GM19025 (cell line): ENCODE measurements at regions not wholly inside any gene's neighbourhood (a gene's known extent, or its start where the extent isn't known, plus 50 kb on each side); places are given as distances from the start of the nearest gene placed in this dataset.
"Not testable (repeated sequence)": the region's sequence is repeated elsewhere in the genome, so short reads cannot be mapped to it uniquely, and the experiment has no call there.

Experiments used
- ATAC-seq: cut with Tn5 transposase; IDR thresholded peaks from one replicate; pipeline ENCODE4 v1.9.1; 2021; ENCODE audit warnings: mild to moderate bottlenecking, low read depth, moderate library complexity; ENCODE audit not compliant: unreplicated experiment

DNA sequence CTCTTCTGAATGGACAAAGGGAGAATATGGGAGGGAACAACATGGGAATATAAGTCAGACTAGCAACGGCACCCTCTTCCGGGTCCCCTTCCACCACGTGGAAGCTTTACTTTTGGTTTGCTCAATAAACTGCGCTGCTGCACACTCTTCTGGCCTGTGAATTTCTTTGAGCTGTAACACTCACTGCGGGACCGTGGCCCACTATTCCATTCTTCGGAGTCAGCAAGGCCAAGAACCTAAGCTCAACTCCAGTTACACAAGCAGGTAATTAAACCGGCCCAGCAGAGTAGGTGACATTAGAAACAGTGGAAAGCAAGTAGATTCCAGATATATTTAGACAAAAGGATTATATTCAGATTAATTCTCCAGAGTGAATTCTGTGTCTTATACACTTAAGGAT is 697.4 kb upstream of the NXPH2 start:
- no peak for ATAC-seq

DNA sequence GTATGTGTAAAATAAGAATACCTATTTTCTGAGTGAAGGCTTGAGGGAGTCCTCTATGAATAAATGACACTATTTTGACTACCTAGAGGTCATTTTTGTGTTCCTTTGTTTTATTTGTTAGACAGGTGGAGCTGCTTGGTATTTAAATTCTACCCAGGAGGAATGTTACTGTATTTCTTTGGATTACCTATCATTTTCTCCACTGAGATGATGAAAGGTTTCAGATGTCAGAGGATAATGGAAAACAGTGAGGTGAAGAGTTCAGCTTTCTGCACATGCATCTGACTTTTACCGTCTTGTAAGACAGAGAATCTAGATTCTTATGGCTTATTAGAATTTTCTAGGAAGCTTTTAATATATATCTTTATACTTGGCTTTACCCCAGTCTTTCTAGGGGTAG is 689.8 kb upstream of the NXPH2 start:
- ATAC-seq, result no peak

DNA sequence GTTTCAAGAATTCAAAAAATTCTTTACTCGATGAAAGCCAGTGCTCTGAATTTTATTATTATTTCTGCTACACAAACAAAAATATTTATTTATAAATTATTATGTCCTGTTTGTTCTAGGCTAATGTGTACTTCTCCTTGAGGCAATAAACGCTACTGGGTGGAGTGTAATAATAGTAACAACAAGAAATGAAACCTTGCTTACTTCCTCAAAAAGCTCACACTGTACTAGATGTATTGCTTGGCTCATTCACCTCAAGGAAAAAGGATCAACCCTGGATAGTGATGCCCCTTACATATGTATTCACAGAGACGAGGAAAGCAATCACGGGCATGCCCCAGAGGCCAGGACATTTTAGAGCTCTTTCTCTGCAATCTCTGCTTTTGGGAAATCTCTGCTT is 685.6 kb upstream of the NXPH2 start:
- ATAC-seq, result no peak

DNA sequence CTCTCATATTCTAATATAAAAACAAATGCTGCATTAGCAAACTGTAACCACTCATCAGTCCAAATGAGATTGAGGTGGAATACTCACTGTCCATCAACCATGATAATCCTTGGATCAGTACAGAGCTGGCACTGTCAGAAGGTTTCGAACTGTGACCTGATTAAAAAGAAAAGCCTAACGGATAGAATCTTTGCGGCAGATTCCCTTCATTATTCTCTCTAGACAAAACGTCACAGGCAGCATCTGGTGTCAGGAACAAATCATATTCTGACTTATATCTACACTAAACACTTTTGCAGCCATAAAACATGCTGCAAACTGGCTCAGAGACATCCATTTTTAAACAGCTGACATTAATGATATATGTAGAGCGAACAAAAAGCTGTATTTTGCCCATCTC is 677.7 kb upstream of the NXPH2 start:
- no peak for ATAC-seq

DNA sequence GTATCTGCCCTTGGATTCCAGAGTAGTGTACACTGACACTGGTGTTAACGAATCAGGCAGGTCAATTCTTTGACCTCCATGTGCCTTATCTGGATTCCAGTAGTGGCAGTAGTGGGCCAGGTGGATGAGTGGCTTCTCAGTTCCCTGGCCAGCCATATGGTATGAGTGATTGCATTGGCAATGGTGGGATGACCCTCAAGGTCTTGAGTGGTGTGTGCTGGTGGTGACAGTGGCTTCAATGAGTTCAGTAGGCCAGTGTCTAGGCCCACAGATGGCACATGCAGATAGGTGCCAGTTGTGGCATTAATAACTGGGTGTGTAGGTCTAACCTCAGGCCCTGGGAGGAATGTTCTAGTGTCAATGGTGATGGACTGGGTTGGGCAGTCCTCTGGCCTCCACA is 674.1 kb upstream of the NXPH2 start:
- no peak for ATAC-seq

DNA sequence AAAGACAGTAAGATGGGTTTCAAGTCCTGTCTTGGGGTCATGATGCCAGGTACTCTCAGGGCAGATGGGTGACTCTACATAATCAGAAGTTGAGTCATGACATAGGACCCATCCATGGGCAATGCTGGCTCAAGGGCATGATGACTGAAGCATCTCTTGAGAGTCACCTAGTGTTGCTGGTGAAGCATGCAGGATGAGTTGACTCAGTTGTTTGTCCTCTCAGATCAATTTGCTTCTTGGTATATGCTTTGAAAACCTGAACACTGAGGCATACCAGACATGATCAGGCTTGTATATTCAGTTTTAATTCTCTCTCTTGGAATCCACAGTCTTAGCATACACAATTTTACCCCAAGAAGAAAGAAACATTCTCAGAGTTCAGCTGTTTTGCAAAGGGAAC is 658.9 kb upstream of the NXPH2 start:
- ATAC-seq, result no peak

DNA sequence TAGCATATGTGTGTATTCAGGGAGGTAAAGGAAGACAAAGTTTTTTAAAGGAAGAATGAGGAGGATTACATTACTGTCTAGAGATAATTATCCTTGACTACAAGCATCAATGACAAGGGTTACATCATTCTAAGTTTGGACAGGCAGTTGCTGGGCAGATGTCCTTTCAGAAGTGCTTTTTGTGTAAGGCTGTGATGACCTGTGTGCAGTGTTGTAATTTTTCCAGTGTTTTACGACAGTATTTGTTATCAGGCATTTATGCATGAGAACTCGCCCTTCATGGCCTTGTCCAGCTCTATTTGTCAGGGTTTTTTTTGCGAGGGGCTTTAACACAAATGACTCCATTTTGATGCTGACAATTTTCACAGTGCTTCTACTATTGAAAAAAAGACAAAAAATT is 658.3 kb upstream of the NXPH2 start:
- ATAC-seq, result no peak

DNA sequence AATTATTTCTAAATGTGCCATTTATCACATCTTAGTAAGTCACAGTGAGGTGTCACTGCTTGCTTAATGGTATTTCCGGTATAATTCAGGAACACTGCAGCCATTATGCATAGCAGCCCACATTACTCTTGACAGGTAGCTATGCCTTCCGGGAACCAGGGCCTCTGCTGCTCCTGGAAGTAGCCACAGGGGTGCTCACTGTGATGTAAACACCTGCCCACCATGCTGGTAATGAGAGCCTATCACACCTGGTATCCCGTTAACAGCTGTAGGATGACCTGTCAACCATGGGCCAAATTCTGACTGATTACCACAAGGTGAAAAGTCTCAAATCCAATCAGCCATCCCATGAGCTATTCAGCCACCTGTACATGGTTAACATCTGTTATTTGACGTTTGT is 647.0 kb upstream of the NXPH2 start:
- no peak for ATAC-seq

DNA sequence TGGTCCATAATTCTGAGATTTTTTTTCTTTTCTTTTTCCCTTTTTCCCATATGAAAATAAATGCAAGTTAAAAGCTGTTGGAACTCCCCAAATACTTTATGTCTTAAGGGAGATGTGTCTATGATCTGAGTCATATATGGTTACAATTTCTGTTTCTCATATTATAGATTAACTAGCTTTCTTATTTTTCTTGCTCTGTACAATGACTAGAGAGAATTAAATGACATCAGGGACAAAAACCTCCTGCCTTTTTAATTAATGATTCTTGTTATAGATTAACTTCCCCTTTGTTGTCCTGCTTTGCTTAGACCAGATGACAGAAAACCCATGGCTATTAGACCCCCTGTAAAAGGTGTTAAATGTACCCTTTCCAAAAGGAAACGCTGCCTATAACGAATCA is 643.9 kb upstream of the NXPH2 start:
- ATAC-seq, result no peak

DNA sequence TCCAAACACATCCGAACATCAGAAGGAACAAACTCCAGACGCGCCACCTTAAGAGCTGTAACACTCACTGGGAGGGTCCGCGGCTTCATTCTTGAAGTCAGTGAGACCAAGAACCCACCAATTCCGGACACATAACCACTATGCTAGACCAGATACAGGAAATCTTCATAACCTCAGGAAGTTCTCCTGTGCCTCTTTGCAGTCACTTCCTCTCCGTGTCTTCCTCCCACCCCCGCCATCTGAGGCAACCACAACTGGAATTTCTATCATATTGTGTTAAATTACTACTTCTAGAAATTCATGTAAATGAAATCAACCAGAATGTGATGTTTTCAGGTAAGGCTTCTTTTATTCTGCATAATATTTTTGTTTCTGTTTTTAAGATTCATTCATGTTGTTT is 631.0 kb upstream of the NXPH2 start:
- ATAC-seq, result no peak

DNA sequence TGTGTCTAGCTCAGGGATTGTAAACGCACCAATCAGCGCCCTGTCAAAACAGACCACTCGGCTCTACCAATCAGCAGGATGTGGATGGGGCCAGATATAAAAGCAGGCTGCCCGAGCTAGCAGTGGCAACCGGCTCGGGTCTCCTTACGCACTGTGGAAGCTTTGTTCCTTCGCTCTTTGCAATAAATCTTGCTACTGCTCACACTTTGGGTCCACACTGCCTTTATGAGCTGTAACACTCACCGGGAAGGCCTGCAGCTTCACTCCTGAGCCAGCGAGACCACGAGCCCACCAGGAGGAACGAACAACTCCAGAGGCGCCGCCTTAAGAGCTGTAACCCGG is 630.6 kb upstream of the NXPH2 start:
- ATAC-seq, result not testable (repeated sequence)

DNA sequence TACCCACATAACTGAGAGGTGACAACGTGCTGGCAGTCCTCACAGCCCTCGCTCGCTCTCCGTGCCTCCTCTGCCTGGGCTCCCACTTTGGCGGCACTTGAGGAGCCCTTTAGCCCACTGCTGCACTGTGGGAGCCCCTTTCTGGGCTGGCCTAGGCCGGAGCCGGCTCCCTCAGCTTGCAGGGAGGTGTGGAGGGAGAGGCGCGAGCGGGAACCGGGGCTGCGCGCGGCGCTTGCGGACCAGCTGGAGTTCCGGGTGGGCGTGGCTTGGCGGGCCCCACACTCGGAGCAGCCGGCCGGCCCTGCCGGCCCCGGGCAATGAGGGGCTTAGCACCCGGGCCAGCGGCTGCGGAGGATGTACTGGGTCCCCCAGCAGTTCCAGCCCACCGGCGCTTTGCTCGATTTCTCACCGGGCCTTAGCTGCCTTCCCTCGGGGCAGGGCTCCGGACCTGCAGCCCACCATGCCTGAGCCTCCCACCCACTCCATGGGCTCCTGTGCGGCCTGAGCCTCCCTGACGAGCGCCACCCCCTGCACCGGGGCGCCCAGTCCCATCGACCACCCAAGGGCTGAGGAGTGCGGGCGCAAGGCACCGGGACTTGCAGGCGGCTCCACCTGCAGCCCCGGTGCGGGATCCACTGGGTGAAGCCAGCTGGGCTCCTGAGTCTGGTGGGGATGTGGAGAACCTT is 630.1 kb upstream of the NXPH2 start:
- not testable (repeated sequence) for ATAC-seq

DNA sequence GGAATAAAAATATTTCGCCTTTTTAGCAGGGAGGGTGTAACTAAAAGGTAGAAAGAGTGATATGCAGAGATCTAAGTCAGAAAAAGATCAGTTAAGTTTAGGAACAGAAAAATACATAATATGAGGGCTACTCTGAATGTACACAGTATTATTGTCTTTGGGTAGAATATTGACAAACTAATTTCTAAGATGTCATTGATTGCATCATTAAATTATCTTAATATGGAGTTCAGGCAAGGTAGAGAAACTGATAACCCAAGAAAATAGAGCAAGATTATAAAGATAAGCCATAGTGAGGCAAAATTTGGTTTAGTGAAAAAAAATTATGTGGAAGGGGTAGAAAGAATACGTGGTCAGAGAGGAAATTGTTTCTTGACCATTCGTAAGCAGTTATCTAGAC is 629.0 kb upstream of the NXPH2 start:
- no peak for ATAC-seq

DNA sequence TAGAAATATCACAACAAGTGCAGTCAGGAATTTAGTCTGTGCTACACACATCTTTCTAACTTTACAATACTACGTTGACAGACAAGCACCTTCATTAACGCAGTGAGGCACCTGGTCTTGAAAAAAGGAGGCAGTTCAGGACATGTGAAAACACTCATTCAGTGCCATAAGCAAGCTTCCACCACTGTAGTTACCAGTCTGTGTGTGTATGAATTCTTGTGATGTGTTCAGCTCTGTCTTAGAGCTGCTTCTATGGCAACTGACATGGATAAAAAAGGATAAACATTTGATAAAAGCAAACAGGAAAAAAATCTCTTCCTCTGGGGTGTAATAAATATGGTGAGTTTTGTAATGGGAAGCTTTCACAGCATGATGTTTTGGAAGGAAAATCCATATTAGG is 623.8 kb upstream of the NXPH2 start:
- ATAC-seq, result no peak

DNA sequence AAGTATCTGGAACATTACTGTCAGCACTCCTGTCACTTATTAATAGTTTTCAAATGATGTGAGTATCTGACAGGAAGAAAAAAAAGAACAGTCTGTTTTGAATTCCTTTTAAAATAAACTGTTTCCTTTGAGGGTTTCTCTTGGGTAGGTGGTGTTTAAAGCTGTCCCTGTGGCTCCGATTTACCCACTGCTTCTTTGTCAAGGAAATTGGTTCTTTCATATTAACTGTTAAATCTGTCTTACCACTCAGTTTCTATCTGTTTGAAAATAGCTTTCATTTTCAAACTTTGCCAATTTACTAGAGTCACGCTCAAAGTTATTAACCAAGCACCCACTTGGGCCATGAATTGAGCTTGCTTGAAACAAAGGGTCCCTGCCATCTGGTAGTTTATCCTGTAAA is 614.6 kb upstream of the NXPH2 start:
- ATAC-seq, result no peak

DNA sequence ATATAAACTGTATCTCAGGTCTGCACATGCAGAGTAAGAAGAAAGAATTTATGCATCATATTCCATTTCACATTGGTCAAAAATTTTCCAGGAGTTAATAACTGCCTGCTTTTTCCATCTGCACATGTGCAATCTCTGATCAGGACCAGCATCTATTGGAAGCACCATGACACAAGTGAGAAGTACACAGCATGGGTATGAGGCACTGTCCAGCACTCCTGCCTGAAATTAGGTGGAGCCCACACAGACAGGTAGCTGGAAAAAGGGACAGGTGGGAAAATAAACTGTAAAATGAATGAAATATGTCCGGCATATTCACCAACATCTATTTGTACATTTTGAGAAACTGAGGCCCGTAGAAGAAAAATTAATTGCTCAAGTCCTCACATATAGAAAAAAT is 609.2 kb upstream of the NXPH2 start:
- no peak for ATAC-seq

DNA sequence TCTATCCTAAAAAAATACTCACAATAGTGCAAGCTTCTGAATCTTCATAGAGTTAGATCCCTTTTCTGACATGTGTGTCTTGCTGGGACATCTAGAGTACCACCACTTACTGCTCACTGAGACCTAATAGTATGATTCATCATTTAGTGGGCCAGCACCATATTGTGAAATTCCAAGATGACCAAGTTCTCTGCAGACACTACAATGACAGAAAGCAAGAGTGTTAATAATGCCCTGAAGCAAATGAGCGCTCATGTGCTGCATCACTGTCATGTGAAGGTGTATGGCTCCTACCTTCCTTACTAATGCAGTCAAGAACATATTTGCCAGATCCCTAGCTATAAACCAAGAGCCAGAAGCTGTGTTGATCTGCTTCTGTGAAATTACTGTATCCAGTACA is 606.2 kb upstream of the NXPH2 start:
- no peak for ATAC-seq

DNA sequence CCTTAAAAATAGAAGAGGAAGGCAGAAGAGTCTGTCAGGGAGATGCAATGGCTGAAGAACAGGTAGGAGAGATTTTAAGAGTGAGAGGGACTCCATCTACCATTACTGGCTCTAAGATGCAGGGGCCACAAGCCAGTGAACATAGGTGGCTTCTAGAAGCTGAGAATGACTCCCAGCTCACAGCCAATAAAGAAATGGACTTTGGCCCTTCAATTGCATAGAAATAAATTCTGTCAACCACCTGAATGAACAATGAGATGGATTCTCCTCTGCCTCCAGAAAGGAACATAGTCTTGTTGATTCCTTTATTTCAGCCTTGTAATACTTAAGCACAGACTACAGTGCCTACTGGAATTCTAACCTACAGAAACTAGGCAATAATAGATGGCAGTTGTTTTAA is 603.3 kb upstream of the NXPH2 start:
- ATAC-seq, result no peak

DNA sequence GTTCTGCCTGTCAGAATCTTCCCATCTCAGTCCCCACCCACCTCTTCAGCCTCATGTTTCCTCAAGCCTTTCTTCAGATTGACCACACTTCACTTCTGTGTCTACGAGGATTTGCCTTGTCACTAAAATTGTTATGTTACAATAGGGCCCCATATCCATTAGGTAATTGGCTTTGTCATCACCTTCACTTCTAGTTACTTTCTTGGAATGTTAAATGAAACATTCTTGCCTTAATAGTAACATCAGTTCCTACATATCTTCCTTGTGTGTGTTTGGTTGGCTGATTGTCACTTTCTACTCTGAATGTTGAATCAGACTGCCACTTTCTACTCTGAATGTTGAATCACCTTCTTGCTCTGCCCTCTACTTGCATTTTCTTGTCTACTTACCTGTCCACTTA is 599.9 kb upstream of the NXPH2 start:
- ATAC-seq, result no peak

DNA sequence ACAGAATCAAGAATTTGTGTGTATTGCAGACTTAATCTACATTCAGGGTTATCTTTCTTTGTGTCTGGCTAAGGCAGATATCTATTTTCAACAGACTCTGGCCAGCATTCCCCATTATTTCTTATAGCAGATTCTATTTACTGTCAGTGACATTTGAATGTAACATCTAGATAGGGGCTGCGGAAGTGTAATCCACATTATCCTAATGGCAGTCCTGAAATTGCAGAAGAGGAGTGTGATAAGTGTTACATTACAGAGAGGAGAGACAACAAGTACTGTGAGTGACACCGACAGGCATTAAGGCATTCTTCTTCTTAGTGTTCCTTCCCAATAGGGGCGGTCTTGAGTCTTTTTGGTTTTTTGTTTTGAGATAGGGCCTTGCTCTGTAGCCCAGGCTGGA is 598.2 kb upstream of the NXPH2 start:
- no peak for ATAC-seq

DNA sequence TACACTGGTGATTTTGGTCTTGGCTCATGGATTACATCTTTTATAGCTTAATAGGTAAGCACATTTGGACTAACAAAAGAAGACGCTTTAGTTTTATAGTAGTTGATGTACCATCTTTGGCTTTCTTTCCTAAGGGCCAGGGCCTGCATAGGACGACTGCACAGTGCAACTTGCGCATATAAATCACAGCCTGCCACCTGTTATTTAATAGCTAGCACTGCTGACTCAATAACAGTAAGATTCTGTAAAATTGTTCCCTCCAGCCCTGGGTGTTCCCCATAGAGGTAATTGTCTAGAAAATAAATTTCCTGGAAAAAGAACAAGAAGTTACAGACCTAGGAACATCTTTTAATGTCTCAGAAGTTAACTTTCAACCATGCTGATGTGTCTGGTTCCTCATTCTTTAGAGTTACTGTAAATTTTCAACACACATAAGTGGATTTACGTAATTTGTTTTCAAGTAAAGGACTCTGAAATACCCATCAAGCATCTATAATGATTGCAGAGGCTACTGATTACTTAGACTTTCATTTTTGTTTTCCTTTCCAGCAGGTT is 594.2 kb upstream of the NXPH2 start:
- no peak for ATAC-seq

DNA sequence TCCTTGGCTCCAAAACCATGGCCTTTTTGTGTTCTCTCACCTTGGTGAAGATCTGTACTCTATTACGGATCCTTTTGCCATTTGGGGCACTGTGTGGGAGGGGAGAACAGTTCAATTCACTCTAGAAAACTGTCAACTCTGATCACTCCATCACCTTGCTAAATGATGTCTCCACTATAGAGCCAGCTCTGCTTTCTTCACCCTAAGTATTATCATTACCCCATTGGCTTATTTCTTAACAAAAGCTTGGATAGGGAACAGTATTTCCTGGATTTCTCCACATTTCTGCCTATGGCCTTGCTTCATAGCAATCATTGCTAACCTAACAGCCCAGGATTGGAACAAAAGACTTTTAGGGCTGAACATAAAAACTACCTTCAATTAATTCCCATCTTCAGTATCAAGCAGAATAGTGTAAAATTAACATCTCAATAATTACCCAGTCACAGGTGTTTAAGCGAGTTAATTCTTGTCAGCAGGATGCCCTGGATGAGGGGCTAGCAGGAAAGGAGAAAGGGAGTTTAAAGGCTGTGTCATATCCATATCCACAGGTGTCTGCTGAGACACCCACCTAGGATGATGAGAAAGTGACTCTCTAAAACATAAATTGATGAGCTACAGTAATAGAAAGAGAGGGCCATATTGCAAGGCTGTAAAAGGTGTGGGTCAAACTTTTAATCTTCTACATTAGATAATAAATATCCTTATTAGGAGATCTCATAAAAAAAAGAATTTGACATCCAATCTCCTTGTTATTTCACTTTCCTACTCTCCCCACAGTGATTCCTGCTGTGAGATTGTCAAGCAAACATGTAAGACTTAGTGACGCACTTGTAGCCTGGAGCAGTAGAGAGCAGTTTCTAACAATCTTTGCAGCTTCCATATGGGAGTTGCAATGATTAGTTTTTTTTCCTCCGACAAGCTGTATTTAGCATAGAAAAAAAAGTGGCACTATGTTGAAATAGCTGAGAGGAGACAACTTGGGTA is 589.5 kb upstream of the NXPH2 start:
- ATAC-seq, result no peak
